ENCODE measurements at regions not wholly inside any gene's neighbourhood (a gene's known extent, or its start where the extent isn't known, plus 50 kb on each side); places are given as distances from the start of the nearest gene placed in this dataset.

DNA sequence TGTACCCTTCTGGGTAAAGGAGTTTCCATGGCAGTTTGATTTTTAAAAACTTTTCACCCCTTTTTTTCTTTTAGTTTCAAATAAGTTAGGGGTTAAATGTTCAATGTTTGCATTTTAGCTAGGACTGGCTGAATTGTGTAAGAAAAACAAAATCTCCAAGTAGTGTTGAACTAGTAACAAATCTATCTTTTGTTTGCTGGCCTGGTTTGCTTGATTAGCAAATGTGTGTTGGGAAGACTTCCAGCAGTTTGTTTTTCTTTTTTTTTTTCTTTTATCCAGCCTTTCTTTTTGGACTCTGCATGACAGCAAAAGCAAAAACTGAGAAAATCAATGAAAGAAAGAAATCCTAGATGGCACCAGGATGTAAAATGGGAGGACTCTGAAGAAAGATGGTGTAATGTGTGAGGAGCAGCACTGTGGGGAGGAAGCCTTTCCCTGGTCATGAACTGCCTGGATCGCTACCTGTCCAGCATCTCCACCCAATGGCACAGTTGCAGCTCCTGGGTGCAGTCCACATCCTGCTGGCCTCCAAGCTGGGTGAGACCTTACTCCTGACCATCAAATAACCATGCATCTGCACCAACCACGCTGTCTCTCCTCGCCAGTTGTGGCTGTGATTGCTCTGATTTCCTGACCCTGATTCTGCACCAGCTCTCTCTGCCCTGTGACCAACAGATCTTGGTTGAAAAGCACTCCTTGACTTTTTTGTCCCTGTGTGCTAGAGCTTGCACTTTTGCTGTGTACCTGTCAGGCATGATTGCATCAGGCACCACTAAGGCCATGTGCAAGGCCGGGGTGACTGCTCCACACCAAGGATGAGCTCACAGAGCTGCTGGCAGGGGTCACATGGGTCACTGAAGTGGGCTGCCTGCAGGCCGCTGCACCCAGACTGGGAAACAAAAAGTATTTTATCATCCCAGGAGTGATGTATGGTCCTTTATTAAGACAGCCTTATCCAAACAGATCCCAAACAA lies 71.2 kb upstream of the ZNF236 start:
- Histone ChIP-seq H3K79me2 (ENCODE audit: control insufficient read depth, insufficient read depth, low read length) (no peaks in the 10 kb centered on the region), H3K4me3 (replicated peaks in 1 of 3; ENCODE audit: insufficient read depth in 1 of 3, low read depth in 1 of 3, low read length in 3 of 3) (no peak overlapping the region), H3K27ac (ENCODE audit: insufficient read depth, low read depth, low read length) (no peak overlapping the region), H3K4me2 (ENCODE audit: insufficient read depth, low read length) (no peak overlapping the region), H3K9ac (replicated peaks; ENCODE audit: extremely low read depth, insufficient read depth, low read length) (no peak overlapping the region), H4K20me1 (replicated peaks; ENCODE audit: control insufficient read depth, extremely low read depth, insufficient read depth, low read length) (no peaks in the 10 kb centered on the region), H3K27me3 (ENCODE audit: control insufficient read depth in 2 of 2, insufficient read depth in 2 of 2, low read length in 2 of 2) (no peaks in the 10 kb centered on the region), H3K36me3 (ENCODE audit: control insufficient read depth in 2 of 2, extremely low read depth in 1 of 2, insufficient read depth in 2 of 2, low read length in 2 of 2) (no peaks in the 10 kb centered on the region), H3K4me1 (ENCODE audit: control insufficient read depth, extremely low read depth, insufficient read depth, low read length) (no peaks in the 10 kb centered on the region), H3K9me3 (replicated peaks; ENCODE audit: control insufficient read depth, insufficient read depth, low read length) (no peaks in the 10 kb centered on the region), H2AFZ (ENCODE audit: low read depth, low read length) (no peak overlapping the region), H3K9me1 (replicated peaks; ENCODE audit: control insufficient read depth, extremely low read depth, insufficient read depth, low read length) (no peaks in the 10 kb centered on the region)
- ChIA-PET CTCF (interaction anchor here (0.6 kb wide), 1 partner anchor 1561 kb away, joined by 3 read pairs; no protein-coding TSS in a partner anchor), POLR2A (no interaction called here)
- FAIRE-seq, result no peak
- dilution Hi-C loops (cut with MboI; ENCODE audit: extremely low pct_ligation_motif_present, low sequenced_read_pairs) (no loop called here), intact Hi-C loops (cut with micrococcal nuclease) (no loop called here)
- DNase-seq (ENCODE audit: low read depth, low spot score), result no peak
- BruUV-seq (replicated peaks), result no TSS peak
- TF ChIP-seq POLR2A (IDR thresholded peaks at IDR 0.05; ENCODE audit: low read depth, low read length) (no peak), MYC (IDR thresholded peaks at IDR 0.05; ENCODE audit: low read depth, low read length) (no peak), EZH2 (IDR thresholded peaks at IDR 0.05; ENCODE audit: borderline replicate concordance, low read depth, low read length, severe bottlenecking) (no peak), JUN (IDR thresholded peaks at IDR 0.05; ENCODE audit: borderline replicate concordance, insufficient read depth, insufficient read length, low read depth) (no peak), POLR2AphosphoS5 (IDR thresholded peaks at IDR 0.05; ENCODE audit: insufficient read depth, low read depth, low read length) (no peak), GATA2 (IDR thresholded peaks at IDR 0.05; ENCODE audit: insufficient read depth, insufficient read length, low read depth, low read length) (no peak), FOS (IDR thresholded peaks at IDR 0.05; ENCODE audit: borderline replicate concordance, insufficient read depth, low read length) (no peak)
- TF ChIP-seq, protein P1, sequence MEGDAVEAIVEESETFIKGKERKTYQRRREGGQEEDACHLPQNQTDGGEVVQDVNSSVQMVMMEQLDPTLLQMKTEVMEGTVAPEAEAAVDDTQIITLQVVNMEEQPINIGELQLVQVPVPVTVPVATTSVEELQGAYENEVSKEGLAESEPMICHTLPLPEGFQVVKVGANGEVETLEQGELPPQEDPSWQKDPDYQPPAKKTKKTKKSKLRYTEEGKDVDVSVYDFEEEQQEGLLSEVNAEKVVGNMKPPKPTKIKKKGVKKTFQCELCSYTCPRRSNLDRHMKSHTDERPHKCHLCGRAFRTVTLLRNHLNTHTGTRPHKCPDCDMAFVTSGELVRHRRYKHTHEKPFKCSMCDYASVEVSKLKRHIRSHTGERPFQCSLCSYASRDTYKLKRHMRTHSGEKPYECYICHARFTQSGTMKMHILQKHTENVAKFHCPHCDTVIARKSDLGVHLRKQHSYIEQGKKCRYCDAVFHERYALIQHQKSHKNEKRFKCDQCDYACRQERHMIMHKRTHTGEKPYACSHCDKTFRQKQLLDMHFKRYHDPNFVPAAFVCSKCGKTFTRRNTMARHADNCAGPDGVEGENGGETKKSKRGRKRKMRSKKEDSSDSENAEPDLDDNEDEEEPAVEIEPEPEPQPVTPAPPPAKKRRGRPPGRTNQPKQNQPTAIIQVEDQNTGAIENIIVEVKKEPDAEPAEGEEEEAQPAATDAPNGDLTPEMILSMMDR (IDR thresholded peaks at IDR 0.05; ENCODE audit: extremely low read depth in 1 of 2, insufficient read depth in 1 of 2, low read depth in 1 of 2, low read length in 2 of 2), result no peak
- TF ChIP-seq, protein P2, sequence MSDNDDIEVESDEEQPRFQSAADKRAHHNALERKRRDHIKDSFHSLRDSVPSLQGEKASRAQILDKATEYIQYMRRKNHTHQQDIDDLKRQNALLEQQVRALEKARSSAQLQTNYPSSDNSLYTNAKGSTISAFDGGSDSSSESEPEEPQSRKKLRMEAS (IDR thresholded peaks at IDR 0.05; ENCODE audit: insufficient read depth, insufficient read length), result no peak
